ENCODE measurements at regions not wholly inside any gene's neighbourhood (a gene's known extent, or its start where the extent isn't known, plus 50 kb on each side); places are given as distances from the start of the nearest gene placed in this dataset.

- no peak for DNase-seq (ENCODE audit: low spot score)
- H3K4me1 ChIP-seq (ENCODE audit: control insufficient read depth in 4 of 4, insufficient read depth in 4 of 4, low read length in 3 of 4), result no peaks in the 10 kb centered on the region
- H3K27ac ChIP-seq (ENCODE audit: low read depth in 1 of 2, low read length in 2 of 2), result no peak overlapping the region
- H3K9ac ChIP-seq (ENCODE audit: low read depth in 1 of 2, low read length in 2 of 2), result no peak overlapping the region
- no peak overlapping the region for H3K4me3 ChIP-seq (ENCODE audit: low read depth in 1 of 3, low read length in 3 of 3)
- H3K27me3 ChIP-seq (ENCODE audit: control insufficient read depth in 4 of 4, insufficient read depth in 4 of 4, low read length in 3 of 4), result no peaks in the 10 kb centered on the region
- no peaks in the 10 kb centered on the region for H3K9me3 ChIP-seq (ENCODE audit: control insufficient read depth in 4 of 4, low read length in 3 of 4)
- TF ChIP-seq HNF4G (IDR thresholded peaks at IDR 0.05) (no peak), FOXA1 (IDR thresholded peaks at IDR 0.05) (no peak), GABPA (IDR thresholded peaks at IDR 0.05 in 1 of 2, conservative IDR thresholded peaks at IDR 0.05 in 1 of 2) (no peak), TAF1 (conservative IDR thresholded peaks at IDR 0.05) (no peak), REST (IDR thresholded peaks at IDR 0.05) (no peak), FOXA2 (IDR thresholded peaks at IDR 0.05) (no peak), SP1 (IDR thresholded peaks at IDR 0.05) (no peak), YY1 (IDR thresholded peaks at IDR 0.05) (no peak), NR2F2 (IDR thresholded peaks at IDR 0.05) (no peak), JUND (IDR thresholded peaks at IDR 0.05) (no peak), ZBTB33 (IDR thresholded peaks at IDR 0.05) (no peak), ATF3 (IDR thresholded peaks at IDR 0.05) (no peak), HNF4A (conservative IDR thresholded peaks at IDR 0.05) (no peak), RAD21 (IDR thresholded peaks at IDR 0.05) (no peak), RXRA (IDR thresholded peaks at IDR 0.05) (no peak), EGR1 (IDR thresholded peaks at IDR 0.05; ENCODE audit: low read depth in 2 of 2) (no peak)
- TF ChIP-seq, protein P1, sequence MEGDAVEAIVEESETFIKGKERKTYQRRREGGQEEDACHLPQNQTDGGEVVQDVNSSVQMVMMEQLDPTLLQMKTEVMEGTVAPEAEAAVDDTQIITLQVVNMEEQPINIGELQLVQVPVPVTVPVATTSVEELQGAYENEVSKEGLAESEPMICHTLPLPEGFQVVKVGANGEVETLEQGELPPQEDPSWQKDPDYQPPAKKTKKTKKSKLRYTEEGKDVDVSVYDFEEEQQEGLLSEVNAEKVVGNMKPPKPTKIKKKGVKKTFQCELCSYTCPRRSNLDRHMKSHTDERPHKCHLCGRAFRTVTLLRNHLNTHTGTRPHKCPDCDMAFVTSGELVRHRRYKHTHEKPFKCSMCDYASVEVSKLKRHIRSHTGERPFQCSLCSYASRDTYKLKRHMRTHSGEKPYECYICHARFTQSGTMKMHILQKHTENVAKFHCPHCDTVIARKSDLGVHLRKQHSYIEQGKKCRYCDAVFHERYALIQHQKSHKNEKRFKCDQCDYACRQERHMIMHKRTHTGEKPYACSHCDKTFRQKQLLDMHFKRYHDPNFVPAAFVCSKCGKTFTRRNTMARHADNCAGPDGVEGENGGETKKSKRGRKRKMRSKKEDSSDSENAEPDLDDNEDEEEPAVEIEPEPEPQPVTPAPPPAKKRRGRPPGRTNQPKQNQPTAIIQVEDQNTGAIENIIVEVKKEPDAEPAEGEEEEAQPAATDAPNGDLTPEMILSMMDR (IDR thresholded peaks at IDR 0.05; ENCODE audit: low read depth, low read length, missing input control), result no peak
- TF ChIP-seq, protein P2, sequence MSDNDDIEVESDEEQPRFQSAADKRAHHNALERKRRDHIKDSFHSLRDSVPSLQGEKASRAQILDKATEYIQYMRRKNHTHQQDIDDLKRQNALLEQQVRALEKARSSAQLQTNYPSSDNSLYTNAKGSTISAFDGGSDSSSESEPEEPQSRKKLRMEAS (IDR thresholded peaks at IDR 0.05), result no peak
- H3K36me3 ChIP-seq (ENCODE audit: control insufficient read depth in 4 of 4, insufficient read depth in 3 of 4, low read depth in 1 of 4, low read length in 3 of 4), result no peaks in the 10 kb centered on the region
Observed at GRCh38 chr3:132198516-132198915, 118.7 kb upstream of the ACP3 start.

Measured in liver (tissue), 7 donors.